AG04449 (cell line): ENCODE measurements at regions not wholly inside any gene's neighbourhood (a gene's known extent, or its start where the extent isn't known, plus 50 kb on each side); places are given as distances from the start of the nearest gene placed in this dataset.
"Not testable (repeated sequence)": the region's sequence is repeated elsewhere in the genome, so short reads cannot be mapped to it uniquely, and the experiment has no call there.

ENCODE experiments used
- CTCF ChIA-PET: fragments of 350-600 bp; formaldehyde crosslinking; extraction: SDS; loops from one replicate; lab custom pipeline; 2021; ENCODE audit warnings: antibody characterized with exemption; lab: Yijun Ruan, JAX
- POLR2A ChIA-PET: fragments of 400-600, 350-600 bp; formaldehyde crosslinking; extraction: SDS; loops from one replicate; lab custom pipeline; 2020; ENCODE audit warnings: antibody characterized with exemption, inconsistent platforms; lab: Yijun Ruan, JAX
- DNase-seq: peaks from one replicate; pipeline ENCODE4 v3.0.0-alpha.2; 2010; ENCODE audit warnings: low read depth, low spot score
- H3K4me3 ChIP-seq: 2 replicates; pipeline ENCODE4 v1.5.1; 2011; ENCODE audit warnings: low read depth, mild to moderate bottlenecking, control low read depth, low read length
- CTCF ChIP-seq: IDR thresholded peaks from one replicate; pipeline ENCODE4 v1.5.1; 2011; ENCODE audit warnings: mild to moderate bottlenecking, moderate library complexity, low read length, control low read depth, inconsistent platforms; ENCODE audit not compliant: insufficient read depth; ENCODE audit errors: missing control alignments

- H3K4me3 ChIP-seq, POLR2A ChIA-PET, DNase-seq, CTCF ChIA-PET: not testable (repeated sequence)
Observed at GRCh38 chr17:34039213-34039612, 215.9 kb upstream of the CCL2 start.

GRCh38 chr17:34039759-34040555 is 215.1 kb upstream of the CCL2 start:
- H3K4me3 ChIP-seq, POLR2A ChIA-PET, CTCF ChIA-PET, DNase-seq: not testable (repeated sequence)

- H3K4me3 ChIP-seq: no peak overlapping the region
- no peak for DNase-seq
- CTCF ChIA-PET: no interaction called here
Observed at GRCh38 chr17:34045990-34046389, 209.1 kb upstream of the CCL2 start.

GRCh38 chr17:34051046-34051445 is 204.0 kb upstream of the CCL2 start:
- no peak for DNase-seq
- TF ChIP-seq CTCF: no peak
- no peak overlapping the region for H3K4me3 ChIP-seq
- ChIA-PET CTCF (no interaction called here), POLR2A (no interaction called here)

More at GRCh38 chr17:34045990-34046389, 209.1 kb upstream of the CCL2 start:
- TF ChIP-seq CTCF: no peak
- POLR2A ChIA-PET: no interaction called here

- POLR2A ChIA-PET: no interaction called here
- CTCF ChIA-PET: no interaction called here
- no peak for DNase-seq
- H3K4me3 ChIP-seq: no peak overlapping the region
- TF ChIP-seq CTCF: no peak
Observed at GRCh38 chr17:34054495-34054894, 200.6 kb upstream of the CCL2 start.

GRCh38 chr17:34055606-34056005 is 199.5 kb upstream of the CCL2 start:
- CTCF ChIA-PET: no interaction called here
- no peak for TF ChIP-seq CTCF
- no peak for DNase-seq
- POLR2A ChIA-PET: no interaction called here
- no peak overlapping the region for H3K4me3 ChIP-seq

- ChIA-PET CTCF (no interaction called here), POLR2A (no interaction called here)
- no peak for DNase-seq
- no peak for TF ChIP-seq CTCF
- H3K4me3 ChIP-seq: no peak overlapping the region
Observed at GRCh38 chr17:34059423-34060220, 195.5 kb upstream of the CCL2 start.
